ENCODE measurements at regions not wholly inside any gene's neighbourhood (a gene's known extent, or its start where the extent isn't known, plus 50 kb on each side); places are given as distances from the start of the nearest gene placed in this dataset.
A peak's percentile ranks its signal among the peaks of the same experiment; 100 is the strongest.

DNA sequence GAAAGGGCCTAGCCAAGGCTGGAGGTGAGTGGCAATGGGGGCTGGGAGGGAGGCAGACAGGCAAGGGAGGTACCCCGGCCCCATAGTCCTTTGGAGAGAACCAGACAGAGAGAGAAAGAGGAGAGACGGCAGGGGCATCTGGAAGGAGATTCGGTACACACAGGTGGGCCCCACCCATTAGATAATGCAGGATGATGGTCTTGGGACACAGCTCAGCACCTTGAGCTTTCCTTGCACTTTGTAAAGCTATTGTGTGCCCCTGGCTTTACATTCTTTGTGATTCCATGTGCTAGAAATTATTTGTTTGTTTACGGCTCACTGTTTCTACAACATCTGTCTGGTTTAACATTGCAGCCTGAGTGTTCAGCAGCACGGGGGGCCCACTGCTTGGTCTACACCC, 83.1 kb downstream of the CTAGE1 start:
- TF ChIP-seq GLIS3 (CRISPR knock-in tag; IDR thresholded peaks at IDR 0.05) (no peak), ZFP30 (CRISPR knock-in tag; IDR thresholded peaks at IDR 0.05) (no peak), TOX (CRISPR knock-in tag; IDR thresholded peaks at IDR 0.05; ENCODE audit: borderline replicate concordance) (no peak), ZC3H10 (CRISPR knock-in tag; IDR thresholded peaks at IDR 0.05) (no peak), RARB (CRISPR knock-in tag; IDR thresholded peaks at IDR 0.05) (no peak), ZNF8 (CRISPR knock-in tag; IDR thresholded peaks at IDR 0.05) (no peak), BACH2 (CRISPR knock-in tag; IDR thresholded peaks at IDR 0.05; ENCODE audit: borderline replicate concordance) (no peak), ZNF565 (CRISPR knock-in tag; conservative IDR thresholded peaks at IDR 0.05; ENCODE audit: low read depth) (no peak), PPARA (CRISPR knock-in tag; IDR thresholded peaks at IDR 0.05; ENCODE audit: borderline replicate concordance) (no peak)
- TF ChIP-seq, protein P1, sequence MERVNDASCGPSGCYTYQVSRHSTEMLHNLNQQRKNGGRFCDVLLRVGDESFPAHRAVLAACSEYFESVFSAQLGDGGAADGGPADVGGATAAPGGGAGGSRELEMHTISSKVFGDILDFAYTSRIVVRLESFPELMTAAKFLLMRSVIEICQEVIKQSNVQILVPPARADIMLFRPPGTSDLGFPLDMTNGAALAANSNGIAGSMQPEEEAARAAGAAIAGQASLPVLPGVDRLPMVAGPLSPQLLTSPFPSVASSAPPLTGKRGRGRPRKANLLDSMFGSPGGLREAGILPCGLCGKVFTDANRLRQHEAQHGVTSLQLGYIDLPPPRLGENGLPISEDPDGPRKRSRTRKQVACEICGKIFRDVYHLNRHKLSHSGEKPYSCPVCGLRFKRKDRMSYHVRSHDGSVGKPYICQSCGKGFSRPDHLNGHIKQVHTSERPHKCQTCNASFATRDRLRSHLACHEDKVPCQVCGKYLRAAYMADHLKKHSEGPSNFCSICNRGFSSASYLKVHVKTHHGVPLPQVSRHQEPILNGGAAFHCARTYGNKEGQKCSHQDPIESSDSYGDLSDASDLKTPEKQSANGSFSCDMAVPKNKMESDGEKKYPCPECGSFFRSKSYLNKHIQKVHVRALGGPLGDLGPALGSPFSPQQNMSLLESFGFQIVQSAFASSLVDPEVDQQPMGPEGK (CRISPR knock-in tag; IDR thresholded peaks at IDR 0.05; ENCODE audit: borderline replicate concordance): no peak
- TF ChIP-seq, protein P2, sequence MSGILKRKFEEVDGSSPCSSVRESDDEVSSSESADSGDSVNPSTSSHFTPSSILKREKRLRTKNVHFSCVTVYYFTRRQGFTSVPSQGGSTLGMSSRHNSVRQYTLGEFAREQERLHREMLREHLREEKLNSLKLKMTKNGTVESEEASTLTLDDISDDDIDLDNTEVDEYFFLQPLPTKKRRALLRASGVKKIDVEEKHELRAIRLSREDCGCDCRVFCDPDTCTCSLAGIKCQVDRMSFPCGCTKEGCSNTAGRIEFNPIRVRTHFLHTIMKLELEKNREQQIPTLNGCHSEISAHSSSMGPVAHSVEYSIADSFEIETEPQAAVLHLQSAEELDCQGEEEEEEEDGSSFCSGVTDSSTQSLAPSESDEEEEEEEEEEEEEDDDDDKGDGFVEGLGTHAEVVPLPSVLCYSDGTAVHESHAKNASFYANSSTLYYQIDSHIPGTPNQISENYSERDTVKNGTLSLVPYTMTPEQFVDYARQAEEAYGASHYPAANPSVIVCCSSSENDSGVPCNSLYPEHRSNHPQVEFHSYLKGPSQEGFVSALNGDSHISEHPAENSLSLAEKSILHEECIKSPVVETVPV (CRISPR knock-in tag; IDR thresholded peaks at IDR 0.05): no peak
- TF ChIP-seq, protein P3, sequence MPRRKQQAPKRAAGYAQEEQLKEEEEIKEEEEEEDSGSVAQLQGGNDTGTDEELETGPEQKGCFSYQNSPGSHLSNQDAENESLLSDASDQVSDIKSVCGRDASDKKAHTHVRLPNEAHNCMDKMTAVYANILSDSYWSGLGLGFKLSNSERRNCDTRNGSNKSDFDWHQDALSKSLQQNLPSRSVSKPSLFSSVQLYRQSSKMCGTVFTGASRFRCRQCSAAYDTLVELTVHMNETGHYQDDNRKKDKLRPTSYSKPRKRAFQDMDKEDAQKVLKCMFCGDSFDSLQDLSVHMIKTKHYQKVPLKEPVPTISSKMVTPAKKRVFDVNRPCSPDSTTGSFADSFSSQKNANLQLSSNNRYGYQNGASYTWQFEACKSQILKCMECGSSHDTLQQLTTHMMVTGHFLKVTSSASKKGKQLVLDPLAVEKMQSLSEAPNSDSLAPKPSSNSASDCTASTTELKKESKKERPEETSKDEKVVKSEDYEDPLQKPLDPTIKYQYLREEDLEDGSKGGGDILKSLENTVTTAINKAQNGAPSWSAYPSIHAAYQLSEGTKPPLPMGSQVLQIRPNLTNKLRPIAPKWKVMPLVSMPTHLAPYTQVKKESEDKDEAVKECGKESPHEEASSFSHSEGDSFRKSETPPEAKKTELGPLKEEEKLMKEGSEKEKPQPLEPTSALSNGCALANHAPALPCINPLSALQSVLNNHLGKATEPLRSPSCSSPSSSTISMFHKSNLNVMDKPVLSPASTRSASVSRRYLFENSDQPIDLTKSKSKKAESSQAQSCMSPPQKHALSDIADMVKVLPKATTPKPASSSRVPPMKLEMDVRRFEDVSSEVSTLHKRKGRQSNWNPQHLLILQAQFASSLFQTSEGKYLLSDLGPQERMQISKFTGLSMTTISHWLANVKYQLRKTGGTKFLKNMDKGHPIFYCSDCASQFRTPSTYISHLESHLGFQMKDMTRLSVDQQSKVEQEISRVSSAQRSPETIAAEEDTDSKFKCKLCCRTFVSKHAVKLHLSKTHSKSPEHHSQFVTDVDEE (CRISPR knock-in tag; IDR thresholded peaks at IDR 0.05): no peak
- no peak for ATAC-seq

DNA sequence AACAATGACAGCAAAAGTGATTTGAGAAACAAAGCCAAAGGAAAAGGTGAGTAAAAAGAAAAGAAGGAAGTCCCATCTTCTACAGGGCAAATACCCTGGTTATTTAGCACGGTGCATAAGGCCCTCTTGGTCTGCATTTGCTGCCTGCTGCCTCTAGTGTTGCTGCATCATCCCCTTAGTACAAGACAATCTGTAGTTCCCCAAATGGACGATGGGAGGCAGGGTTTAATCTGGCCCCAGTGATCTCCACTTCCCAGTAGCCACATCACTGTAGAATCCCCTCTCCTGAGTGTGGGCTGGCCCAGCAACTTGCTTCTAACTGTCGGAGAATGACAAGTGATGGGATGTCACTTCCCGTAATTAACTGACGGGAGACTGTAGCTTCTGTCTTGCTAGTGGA, 85.1 kb downstream of the CTAGE1 start:
- TF ChIP-seq ZC3H10 (CRISPR knock-in tag; IDR thresholded peaks at IDR 0.05) (no peak), PPARA (CRISPR knock-in tag; IDR thresholded peaks at IDR 0.05; ENCODE audit: borderline replicate concordance) (no peak), ZFP30 (CRISPR knock-in tag; IDR thresholded peaks at IDR 0.05) (no peak), RARB (CRISPR knock-in tag; IDR thresholded peaks at IDR 0.05) (no peak), GLIS3 (CRISPR knock-in tag; IDR thresholded peaks at IDR 0.05) (no peak), TCF4 (CRISPR knock-in tag; IDR thresholded peaks at IDR 0.05; ENCODE audit: borderline replicate concordance) (no peak), ZNF70 (CRISPR knock-in tag; IDR thresholded peaks at IDR 0.05) (no peak), BACH2 (CRISPR knock-in tag; IDR thresholded peaks at IDR 0.05; ENCODE audit: borderline replicate concordance) (no peak), ZNF8 (CRISPR knock-in tag; IDR thresholded peaks at IDR 0.05) (no peak), ZNF565 (CRISPR knock-in tag; conservative IDR thresholded peaks at IDR 0.05; ENCODE audit: low read depth) (no peak), ISL1 (CRISPR knock-in tag; IDR thresholded peaks at IDR 0.05) (no peak), CSDC2 (CRISPR knock-in tag; IDR thresholded peaks at IDR 0.05) (no peak), ESRRG (CRISPR knock-in tag; IDR thresholded peaks at IDR 0.05) (no peak), TOX (CRISPR knock-in tag; IDR thresholded peaks at IDR 0.05; ENCODE audit: borderline replicate concordance) (no peak)
- TF ChIP-seq, protein P2 (CRISPR knock-in tag; IDR thresholded peaks at IDR 0.05): no peak
- ATAC-seq: peak; percentile 46; the same call in 1 of the 3 replicates

DNA sequence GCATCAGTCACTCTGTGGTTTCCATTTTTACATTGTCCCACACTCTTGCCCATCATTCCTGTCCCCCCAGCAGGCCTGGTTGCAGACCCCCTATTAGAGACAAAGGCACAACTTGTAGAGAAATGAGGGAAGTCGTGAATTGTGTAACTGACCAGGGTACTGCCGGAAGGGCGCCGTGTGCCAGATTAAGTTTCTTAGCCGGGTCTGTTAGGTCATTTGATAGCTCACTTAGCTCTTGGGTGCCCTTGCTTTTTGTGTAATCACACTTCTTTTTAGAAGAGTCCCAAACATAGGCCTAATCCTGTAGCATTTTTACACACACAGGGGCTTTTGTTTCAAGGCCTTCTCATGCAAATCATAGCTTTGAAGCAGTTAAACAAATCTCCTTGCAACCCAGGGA, 87.2 kb downstream of the CTAGE1 start:
- TF ChIP-seq, protein P4, sequence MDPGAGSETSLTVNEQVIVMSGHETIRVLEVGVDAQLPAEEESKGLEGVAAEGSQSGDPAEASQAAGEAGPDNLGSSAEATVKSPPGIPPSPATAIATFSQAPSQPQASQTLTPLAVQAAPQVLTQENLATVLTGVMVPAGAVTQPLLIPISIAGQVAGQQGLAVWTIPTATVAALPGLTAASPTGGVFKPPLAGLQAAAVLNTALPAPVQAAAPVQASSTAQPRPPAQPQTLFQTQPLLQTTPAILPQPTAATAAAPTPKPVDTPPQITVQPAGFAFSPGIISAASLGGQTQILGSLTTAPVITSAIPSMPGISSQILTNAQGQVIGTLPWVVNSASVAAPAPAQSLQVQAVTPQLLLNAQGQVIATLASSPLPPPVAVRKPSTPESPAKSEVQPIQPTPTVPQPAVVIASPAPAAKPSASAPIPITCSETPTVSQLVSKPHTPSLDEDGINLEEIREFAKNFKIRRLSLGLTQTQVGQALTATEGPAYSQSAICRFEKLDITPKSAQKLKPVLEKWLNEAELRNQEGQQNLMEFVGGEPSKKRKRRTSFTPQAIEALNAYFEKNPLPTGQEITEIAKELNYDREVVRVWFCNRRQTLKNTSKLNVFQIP (CRISPR knock-in tag; IDR thresholded peaks at IDR 0.05; ENCODE audit: borderline replicate concordance, low read depth): no peak
- TF ChIP-seq OSR1 (CRISPR knock-in tag; IDR thresholded peaks at IDR 0.05): no peak
- ATAC-seq: no peak
